IMR-90 (cell line): ENCODE measurements at regions not wholly inside any gene's neighbourhood (a gene's known extent, or its start where the extent isn't known, plus 50 kb on each side); places are given as distances from the start of the nearest gene placed in this dataset.

Source experiments
- ATAC-seq: fragments of 200-7000 bp; cut with Tn5 transposase; 2 replicates; pipeline ENCODE4 v1.9.1; 2020; ENCODE audit warnings: low read depth, mild to moderate bottlenecking, moderate library complexity
- BruUV-seq: library from RNA; stranded (reverse); fragments of 400-500 nt; replicated peaks from 2 replicates; lab custom pipeline; 2021; lab: Mats Ljungman, UMichigan
- CTCF ChIA-PET: fragments of 300-600 bp; formaldehyde crosslinking; extraction: SDS; loops from one replicate; lab custom pipeline; 2021; ENCODE audit warnings: antibody characterized with exemption; lab: Yijun Ruan, JAX
- POLR2A ChIA-PET: fragments of 300-600 bp; sonication (Branson Sonifier 250); formaldehyde crosslinking; loops from one replicate; lab custom pipeline; 2022; ENCODE audit warnings: antibody characterized with exemption; ENCODE audit not compliant: unreplicated experiment; lab: Charles Lee
- DNase-seq: peaks from one replicate; pipeline ENCODE4 v3.0.0; 2013
- H2AFZ ChIP-seq: replicated peaks from 2 replicates; pipeline ENCODE3; 2013; ENCODE audit warnings: low read length, mild to moderate bottlenecking; ENCODE audit not compliant: poor library complexity
- H2AK5ac ChIP-seq: 2 replicates; pipeline ENCODE4 v1.6.1; 2013; ENCODE audit warnings: low read depth, low read length, inconsistent platforms
- H2AK9ac ChIP-seq: replicated peaks from 2 replicates; pipeline ENCODE3; 2013; ENCODE audit warnings: mild to moderate bottlenecking, low read depth, low read length, moderate library complexity; ENCODE audit not compliant: poor library complexity
- H2BK120ac ChIP-seq: 2 replicates; pipeline ENCODE4 v1.6.1; 2013; ENCODE audit warnings: low read depth, low read length, inconsistent platforms
- H2BK15ac ChIP-seq: 3 replicates; pipeline ENCODE4 v1.6.1; 2013; ENCODE audit warnings: low read depth, low read length, inconsistent platforms
- H2BK20ac ChIP-seq: 2 replicates; pipeline ENCODE4 v1.6.1; 2013; ENCODE audit warnings: low read depth, mild to moderate bottlenecking, inconsistent platforms, low read length, moderate library complexity
- H2BK5ac ChIP-seq: 2 replicates; pipeline ENCODE4 v1.6.1; 2013; ENCODE audit warnings: mild to moderate bottlenecking, low read depth, low read length, inconsistent platforms; ENCODE audit not compliant: poor library complexity, severe bottlenecking
- H3K14ac ChIP-seq: replicated peaks from 2 replicates; pipeline ENCODE4 v1.6.1; 2013; ENCODE audit warnings: low read depth, low read length, inconsistent platforms
- H3K18ac ChIP-seq: 2 replicates; pipeline ENCODE4 v1.6.1; 2013; ENCODE audit warnings: low read depth, low read length, control low read depth
- H3K23ac ChIP-seq: 2 replicates; pipeline ENCODE4 v1.6.1; 2013; ENCODE audit warnings: low read depth, low read length, inconsistent platforms
- H3K27ac ChIP-seq: 2 replicates; pipeline ENCODE4 v1.5.1; 2013; ENCODE audit warnings: mild to moderate bottlenecking, control low read depth, low read length; ENCODE audit not compliant: insufficient read depth
- H3K27me3 ChIP-seq: 2 replicates; pipeline ENCODE4 v1.6.1; 2013; ENCODE audit warnings: low read length; ENCODE audit not compliant: control insufficient read depth, insufficient read depth
- H3K36me3 ChIP-seq: 2 replicates; pipeline ENCODE4 v1.6.1; 2013; ENCODE audit warnings: low read length, mixed read lengths; ENCODE audit not compliant: control insufficient read depth, insufficient read depth
- H3K4ac ChIP-seq: 2 replicates; pipeline ENCODE4 v1.6.1; 2013; ENCODE audit warnings: low read depth, low read length, inconsistent platforms
- H3K4me1 ChIP-seq: 2 replicates; pipeline ENCODE4 v1.6.1; 2013; ENCODE audit warnings: low read length, mixed read lengths; ENCODE audit not compliant: control insufficient read depth, insufficient read depth
- H3K4me2 ChIP-seq: 2 replicates; pipeline ENCODE4 v1.6.1; 2013; ENCODE audit warnings: low read depth, mild to moderate bottlenecking, control low read depth, low read length, moderate library complexity
- H3K4me3 ChIP-seq: 2 replicates; pipeline ENCODE4 v1.5.1; 2013; ENCODE audit warnings: low read depth, mild to moderate bottlenecking, control low read depth, low read length, moderate library complexity; ENCODE audit not compliant: insufficient read depth
- H3K56ac ChIP-seq: 2 replicates; pipeline ENCODE4 v1.6.1; 2013; ENCODE audit warnings: low read length, inconsistent platforms; ENCODE audit not compliant: insufficient read depth; ENCODE audit errors: extremely low read depth
- H3K79me1 ChIP-seq, 2 experiments: 2 replicates each; pipeline ENCODE4 v1.6.1; 2013; ENCODE audit warnings: low read length in 2 of 2, inconsistent platforms in 1 of 2, low read depth in 1 of 2
- H3K9ac ChIP-seq: 2 replicates; pipeline ENCODE4 v1.6.1; 2013; ENCODE audit warnings: low read depth, low read length, control low read depth
- H3K9me1 ChIP-seq: 2 replicates; pipeline ENCODE4 v1.6.1; 2013; ENCODE audit warnings: low read length, inconsistent platforms; ENCODE audit not compliant: insufficient read depth
- H3K9me3 ChIP-seq: 2 replicates; pipeline ENCODE4 v1.6.1; 2013; ENCODE audit warnings: low read length; ENCODE audit not compliant: control insufficient read depth, insufficient read depth
- H4K20me1 ChIP-seq: 2 replicates; pipeline ENCODE4 v1.6.1; 2013; ENCODE audit warnings: low read length, inconsistent platforms; ENCODE audit not compliant: insufficient read depth
- H4K5ac ChIP-seq: 2 replicates; pipeline ENCODE4 v1.6.1; 2013; ENCODE audit warnings: mild to moderate bottlenecking, low read depth, low read length, control low read depth
- H4K8ac ChIP-seq, 2 experiments: 2 replicates each; pipeline ENCODE4 v1.6.1; 2013; ENCODE audit warnings: low read depth in 2 of 2, low read length in 2 of 2, control low read depth in 1 of 2, inconsistent platforms in 1 of 2
- H4K91ac ChIP-seq: 2 replicates; pipeline ENCODE4 v1.6.1; 2013; ENCODE audit warnings: low read depth, low read length, inconsistent platforms; ENCODE audit not compliant: insufficient read depth
- BHLHE40 ChIP-seq: fragments of 150-350 bp; IDR thresholded peaks from 2 replicates; pipeline ENCODE4 v1.6.1; 2016; ENCODE audit warnings: mild to moderate bottlenecking, low read depth, low read length
- CEBPB ChIP-seq: IDR thresholded peaks from 2 replicates; pipeline ENCODE4 v1.6.1; 2012; ENCODE audit warnings: low read depth, low read length, improper control_type of control experiment
- CHD1 ChIP-seq: IDR thresholded peaks from 2 replicates; pipeline ENCODE4 v1.6.1; 2012; ENCODE audit warnings: low read depth, low read length, improper control_type of control experiment
- ELK1 ChIP-seq: fragments of 150-350 bp; IDR thresholded peaks from 2 replicates; pipeline ENCODE4 v1.6.1; 2016; ENCODE audit warnings: low read depth, mild to moderate bottlenecking, low read length, moderate library complexity, borderline replicate concordance
- FOS ChIP-seq: fragments of 150-350 bp; IDR thresholded peaks from 2 replicates; pipeline ENCODE4 v1.6.1; 2016; ENCODE audit warnings: low read depth, low read length
- MAFK ChIP-seq: IDR thresholded peaks from 2 replicates; pipeline ENCODE4 v1.6.1; 2012; ENCODE audit warnings: low read depth, low read length, improper control_type of control experiment
- MAZ ChIP-seq: IDR thresholded peaks from 2 replicates; pipeline ENCODE4 v1.6.1; 2012; ENCODE audit warnings: low read depth, mild to moderate bottlenecking, low read length, improper control_type of control experiment, moderate library complexity, borderline replicate concordance
- MXI1 ChIP-seq: IDR thresholded peaks from 2 replicates; pipeline ENCODE4 v1.6.1; 2012; ENCODE audit warnings: low read depth, mild to moderate bottlenecking, low read length, moderate library complexity, borderline replicate concordance
- NFE2L2 ChIP-seq: fragments of 150-350 bp; IDR thresholded peaks from 2 replicates; pipeline ENCODE4 v1.6.1; 2016; ENCODE audit warnings: low read depth, mild to moderate bottlenecking, low read length
- POLR2A ChIP-seq: IDR thresholded peaks from 2 replicates; pipeline ENCODE4 v1.6.1; 2012; ENCODE audit warnings: mild to moderate bottlenecking, low read depth, low read length
- RAD21 ChIP-seq: IDR thresholded peaks from 2 replicates; pipeline ENCODE4 v1.6.1; 2012; ENCODE audit warnings: low read length, improper control_type of control experiment
- RCOR1 ChIP-seq: IDR thresholded peaks from 2 replicates; pipeline ENCODE4 v1.6.1; 2012; ENCODE audit warnings: mild to moderate bottlenecking, low read length, improper control_type of control experiment; ENCODE audit not compliant: insufficient replicate concordance
- RFX5 ChIP-seq: IDR thresholded peaks from 2 replicates; pipeline ENCODE4 v1.8.0; 2012; ENCODE audit warnings: low read depth, mild to moderate bottlenecking, low read length, moderate library complexity
- SMC3 ChIP-seq: fragments of 150-350 bp; IDR thresholded peaks from 2 replicates; pipeline ENCODE4 v1.6.1; 2016; ENCODE audit warnings: low read depth, mild to moderate bottlenecking, antibody characterized with exemption, low read length, moderate library complexity
- WGBS, 2 experiments: methylation state at CpG; one replicate each; pipeline versions ENCODE4 v1.1.5 to v1.1.7; 2013; ENCODE audit warnings: missing lambda C conversion rate in 2 of 2; ENCODE audit not compliant: insufficient read length in 1 of 2; ENCODE audit errors: extremely low coverage in 2 of 2; 5-methylcytosine and 5-hydroxymethylcytosine counted together
- dilution Hi-C: fragments of 300-500 bp; cut with HindIII; formaldehyde crosslinking; loops from one replicate; pipeline ENCODE4 v1.14.3; 2018; ENCODE audit warnings: low sequenced_read_pairs; ENCODE audit not compliant: unreplicated experiment
- in situ Hi-C: fragments of 300-500 bp; cut with MboI; formaldehyde crosslinking; loops from 3 replicates; pipeline ENCODE4 v1.14.3; 2019; ENCODE audit warnings: low sequenced_read_pairs, inconsistent platforms, mixed read lengths
- intact Hi-C: fragments of 100-400 bp; cut with micrococcal nuclease; formaldehyde crosslinking; loops from 2 replicates; pipeline ENCODE4 v1.10.0; 2022
- TF ChIP-seq, protein P1 (sequence below): conservative IDR thresholded peaks from 2 replicates; pipeline ENCODE4 v1.5.1; 2012; ENCODE audit warnings: mild to moderate bottlenecking, low read depth, low read length, improper control_type of control experiment
- TF ChIP-seq, protein P2 (sequence below): fragments of 150-350 bp; IDR thresholded peaks from 2 replicates; pipeline ENCODE4 v1.6.1; 2017; ENCODE audit warnings: mild to moderate bottlenecking, antibody characterized with exemption, low read length, low read depth

DNA sequence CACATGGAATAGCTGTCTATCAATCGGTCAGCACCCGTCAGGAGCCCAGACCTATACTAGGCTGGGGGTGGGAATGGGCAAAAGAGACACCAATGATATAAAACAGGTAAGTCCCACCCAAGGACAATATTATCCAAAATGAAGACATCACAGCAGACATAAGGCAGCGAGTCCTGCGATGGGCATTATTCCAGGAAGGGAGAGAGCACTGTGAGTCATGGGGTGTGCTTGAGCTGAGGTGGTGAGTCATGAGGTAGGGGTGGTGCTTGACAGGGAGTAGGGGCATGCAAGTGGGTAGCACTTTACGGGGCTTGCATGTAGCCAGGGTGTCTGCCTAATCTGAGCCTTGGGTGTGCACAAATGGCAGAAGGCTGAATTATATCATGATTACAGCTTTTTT, 605.0 kb upstream of the CADM1 start:
- no peak overlapping the region for H4K91ac ChIP-seq
- no peak overlapping the region for H2BK15ac ChIP-seq
- H3K27me3 ChIP-seq, result no peaks in the 10 kb centered on the region
- intact Hi-C loops, result no loop called here
- no peak overlapping the region for H3K4ac ChIP-seq
- no peaks in the 10 kb centered on the region for H3K79me1 ChIP-seq
- no peak overlapping the region for H3K23ac ChIP-seq
- no peaks in the 10 kb centered on the region for H4K20me1 ChIP-seq
- H2BK5ac ChIP-seq, result no peak overlapping the region
- BruUV-seq, result no TSS peak
- no peak overlapping the region for H3K14ac ChIP-seq
- DNase-seq (peak; percentile 44), ATAC-seq (no peak)
- no peak overlapping the region for H2BK20ac ChIP-seq
- no CpG with 5 or more reads among the region's 5 CpGs for WGBS, 2 experiments
- no peak overlapping the region for H2AFZ ChIP-seq
- no peak overlapping the region for H3K56ac ChIP-seq
- H3K9me1 ChIP-seq, result no peaks in the 10 kb centered on the region
- in situ Hi-C loops, result no loop called here
- H2AK9ac ChIP-seq, result no peak overlapping the region
- no peaks in the 10 kb centered on the region for H3K4me1 ChIP-seq
- H4K5ac ChIP-seq, result no peak overlapping the region
- no peak overlapping the region for H3K18ac ChIP-seq
- CTCF ChIA-PET, result no interaction called here
- TF ChIP-seq RCOR1 (no peak), MAFK (no peak), MAZ (no peak), FOS (no peak), SMC3 (no peak), RFX5 (no peak), POLR2A (no peak), CEBPB (no peak), CHD1 (no peak), RAD21 (no peak), ELK1 (no peak), MXI1 (no peak), BHLHE40 (no peak), NFE2L2 (no peak)
- TF ChIP-seq, protein P1, sequence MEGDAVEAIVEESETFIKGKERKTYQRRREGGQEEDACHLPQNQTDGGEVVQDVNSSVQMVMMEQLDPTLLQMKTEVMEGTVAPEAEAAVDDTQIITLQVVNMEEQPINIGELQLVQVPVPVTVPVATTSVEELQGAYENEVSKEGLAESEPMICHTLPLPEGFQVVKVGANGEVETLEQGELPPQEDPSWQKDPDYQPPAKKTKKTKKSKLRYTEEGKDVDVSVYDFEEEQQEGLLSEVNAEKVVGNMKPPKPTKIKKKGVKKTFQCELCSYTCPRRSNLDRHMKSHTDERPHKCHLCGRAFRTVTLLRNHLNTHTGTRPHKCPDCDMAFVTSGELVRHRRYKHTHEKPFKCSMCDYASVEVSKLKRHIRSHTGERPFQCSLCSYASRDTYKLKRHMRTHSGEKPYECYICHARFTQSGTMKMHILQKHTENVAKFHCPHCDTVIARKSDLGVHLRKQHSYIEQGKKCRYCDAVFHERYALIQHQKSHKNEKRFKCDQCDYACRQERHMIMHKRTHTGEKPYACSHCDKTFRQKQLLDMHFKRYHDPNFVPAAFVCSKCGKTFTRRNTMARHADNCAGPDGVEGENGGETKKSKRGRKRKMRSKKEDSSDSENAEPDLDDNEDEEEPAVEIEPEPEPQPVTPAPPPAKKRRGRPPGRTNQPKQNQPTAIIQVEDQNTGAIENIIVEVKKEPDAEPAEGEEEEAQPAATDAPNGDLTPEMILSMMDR, result no peak
- TF ChIP-seq, protein P2, sequence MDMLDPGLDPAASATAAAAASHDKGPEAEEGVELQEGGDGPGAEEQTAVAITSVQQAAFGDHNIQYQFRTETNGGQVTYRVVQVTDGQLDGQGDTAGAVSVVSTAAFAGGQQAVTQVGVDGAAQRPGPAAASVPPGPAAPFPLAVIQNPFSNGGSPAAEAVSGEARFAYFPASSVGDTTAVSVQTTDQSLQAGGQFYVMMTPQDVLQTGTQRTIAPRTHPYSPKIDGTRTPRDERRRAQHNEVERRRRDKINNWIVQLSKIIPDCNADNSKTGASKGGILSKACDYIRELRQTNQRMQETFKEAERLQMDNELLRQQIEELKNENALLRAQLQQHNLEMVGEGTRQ, result no peak
- no peak overlapping the region for H3K4me3 ChIP-seq
- POLR2A ChIA-PET, result no interaction called here
- no peak overlapping the region for H2AK5ac ChIP-seq
- peaks cover 2% of the 10 kb centered on the region; the same call in 1 of the 2 replicates for H3K9me3 ChIP-seq
- H3K4me2 ChIP-seq, result no peak overlapping the region
- no peak overlapping the region for H3K27ac ChIP-seq
- H4K8ac ChIP-seq, result no peak overlapping the region
- H3K36me3 ChIP-seq, result no peaks in the 10 kb centered on the region
- dilution Hi-C loops, result no loop called here
- no peak overlapping the region for H3K9ac ChIP-seq
- H2BK120ac ChIP-seq, result no peak overlapping the region
